GM18867 (cell line): ENCODE measurements at regions not wholly inside any gene's neighbourhood (a gene's known extent, or its start where the extent isn't known, plus 50 kb on each side); places are given as distances from the start of the nearest gene placed in this dataset.
"Not testable (repeated sequence)": the region's sequence is repeated elsewhere in the genome, so short reads cannot be mapped to it uniquely, and the experiment has no call there.

ENCODE experiments used
- ATAC-seq: cut with Tn5 transposase; IDR thresholded peaks from one replicate; pipeline ENCODE4 v1.9.1; 2021; ENCODE audit warnings: mild to moderate bottlenecking, moderate library complexity; ENCODE audit not compliant: unreplicated experiment

- ATAC-seq, result no peak
Measured at GRCh38 chr10:2067015-2067414, 329.7 kb upstream of the ADARB2 start.

DNA sequence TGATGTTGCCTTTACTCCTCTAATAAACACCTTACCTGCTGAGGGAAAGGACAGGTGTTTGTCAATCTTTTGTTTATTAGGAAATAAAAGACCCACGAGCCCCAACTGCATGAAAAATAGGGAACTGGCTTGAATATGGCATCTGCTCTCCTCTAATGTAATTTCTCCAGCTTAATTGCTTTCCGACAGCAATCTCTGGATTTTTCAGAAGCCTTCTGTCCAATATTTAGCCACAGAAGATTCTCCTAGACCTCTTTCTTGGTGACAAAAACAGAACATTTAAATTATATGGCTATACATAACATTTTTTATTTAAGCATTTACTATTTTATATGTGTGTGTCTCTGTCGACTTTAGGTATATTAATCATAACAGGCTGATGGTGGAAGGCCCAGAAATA, 317.4 kb upstream of the ADARB2 start:
- no peak for ATAC-seq

DNA sequence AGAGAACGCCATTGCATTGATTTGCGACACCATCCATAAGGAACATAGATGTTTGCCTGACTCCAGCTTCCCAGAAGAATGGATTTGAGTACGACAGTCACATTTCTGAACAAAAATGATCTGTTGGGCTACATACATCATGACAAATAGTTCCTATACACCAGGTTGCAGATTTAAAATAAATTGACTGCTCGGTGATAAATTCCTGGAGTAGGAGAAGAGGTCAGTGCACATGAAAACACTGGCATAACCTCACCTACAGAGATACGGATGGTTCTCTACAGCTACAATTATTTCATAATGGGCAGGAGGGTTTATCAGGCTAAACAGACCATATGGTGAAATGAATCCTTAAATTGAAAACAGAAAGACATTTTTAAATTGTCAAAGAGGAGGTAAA, 316.5 kb upstream of the ADARB2 start:
- ATAC-seq, result no peak

DNA sequence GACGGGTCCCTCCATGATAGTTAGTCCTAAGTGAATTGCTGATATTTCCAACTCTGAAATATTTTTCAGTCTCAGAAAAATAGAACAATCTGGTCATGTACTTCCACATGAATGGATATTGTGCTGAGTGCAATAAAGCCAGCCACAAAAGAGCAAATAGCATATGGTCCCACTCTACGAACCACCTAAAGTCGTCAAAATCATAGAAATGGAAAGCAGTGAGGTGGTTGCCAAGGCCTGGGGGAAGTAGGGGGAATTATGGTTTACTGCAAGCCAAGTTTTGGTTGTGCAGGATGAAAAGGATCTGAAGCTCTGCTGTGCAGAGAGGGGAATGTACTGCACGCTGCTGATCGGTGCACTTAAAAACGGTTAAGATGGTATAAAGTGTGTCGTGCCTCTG, 313.8 kb upstream of the ADARB2 start:
- no peak for ATAC-seq

DNA sequence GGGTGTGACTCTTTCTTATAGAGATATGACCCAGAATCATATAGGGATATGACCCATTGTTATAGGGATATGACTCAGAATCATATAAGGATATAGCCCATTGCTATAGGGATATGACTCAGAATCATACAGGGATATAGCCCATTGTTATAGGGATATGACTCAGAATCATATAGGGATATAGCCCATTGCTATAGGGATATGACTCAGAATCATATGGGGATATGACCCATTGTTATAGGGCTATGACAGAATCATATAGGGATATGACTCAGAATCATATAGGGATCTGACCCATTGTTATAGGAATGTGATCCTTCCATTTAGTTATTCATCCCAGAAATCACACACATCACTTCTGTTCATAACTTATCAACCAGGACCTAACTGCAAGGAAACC, 312.2 kb upstream of the ADARB2 start:
- no peak for ATAC-seq

DNA sequence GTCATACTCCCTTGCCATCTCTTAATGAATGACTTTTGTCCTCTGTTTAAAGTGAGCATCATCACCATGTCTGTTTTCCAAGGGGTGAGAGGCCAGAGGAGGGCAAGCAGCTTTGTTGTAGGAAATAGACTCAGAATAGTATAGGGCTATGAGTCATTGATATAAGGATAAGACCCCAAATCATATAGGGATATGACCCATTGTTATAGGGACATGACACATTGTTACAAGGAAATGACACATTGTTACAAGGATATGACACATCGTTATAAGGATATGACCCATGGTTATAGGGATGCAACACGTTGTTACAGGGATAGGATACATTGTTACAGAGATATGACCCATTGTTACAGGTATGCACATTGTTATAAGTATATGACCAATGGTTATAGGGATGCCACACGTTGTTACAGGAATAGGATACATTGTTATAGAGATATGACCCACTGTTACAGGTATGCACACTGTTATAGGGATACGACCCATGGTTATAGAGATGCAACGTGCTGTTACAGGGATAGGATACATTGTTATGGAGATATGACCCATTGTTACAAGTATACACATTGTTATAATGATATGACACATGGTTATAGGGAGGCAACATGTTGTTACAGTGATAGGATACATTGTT, 311.1 kb upstream of the ADARB2 start:
- no peak for ATAC-seq

DNA sequence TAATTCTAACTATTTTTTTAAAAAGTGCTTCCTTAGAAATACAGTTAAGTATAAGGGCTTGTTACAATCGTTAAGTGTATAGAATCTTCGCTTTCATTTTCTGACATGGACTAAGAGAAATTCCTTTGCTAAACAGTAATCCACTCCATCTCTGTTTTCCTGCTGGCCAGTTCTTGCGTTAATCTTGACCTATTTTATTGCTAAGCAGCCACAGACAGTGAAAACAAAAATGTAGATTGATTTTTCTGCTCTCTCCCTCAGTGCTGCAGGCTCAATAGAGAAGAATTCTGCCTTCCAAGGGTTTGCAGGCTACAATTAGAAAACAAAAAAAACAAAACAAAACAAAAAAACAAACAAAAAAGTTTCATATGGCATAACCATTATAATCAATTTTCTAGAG, 310.4 kb upstream of the ADARB2 start:
- no peak for ATAC-seq

DNA sequence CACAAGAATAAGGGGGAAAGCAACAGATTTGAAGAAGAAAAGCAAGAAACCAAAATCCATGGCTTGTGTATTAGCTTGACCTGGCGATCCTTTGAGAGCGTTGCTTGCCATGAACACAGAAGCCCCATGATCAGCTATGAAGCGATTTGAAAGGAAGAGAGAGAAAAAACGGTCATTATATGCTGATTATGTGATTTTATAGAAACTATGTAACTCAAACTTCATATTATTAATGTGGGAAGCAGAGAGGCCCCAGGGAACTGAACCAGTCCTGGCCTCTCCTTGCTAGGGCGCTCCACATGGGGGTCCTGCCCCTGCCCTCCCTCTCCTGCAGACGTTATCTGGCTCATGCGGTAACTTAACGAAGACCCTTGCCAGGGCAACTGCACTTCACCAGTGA, 306.1 kb upstream of the ADARB2 start:
- no peak for ATAC-seq

DNA sequence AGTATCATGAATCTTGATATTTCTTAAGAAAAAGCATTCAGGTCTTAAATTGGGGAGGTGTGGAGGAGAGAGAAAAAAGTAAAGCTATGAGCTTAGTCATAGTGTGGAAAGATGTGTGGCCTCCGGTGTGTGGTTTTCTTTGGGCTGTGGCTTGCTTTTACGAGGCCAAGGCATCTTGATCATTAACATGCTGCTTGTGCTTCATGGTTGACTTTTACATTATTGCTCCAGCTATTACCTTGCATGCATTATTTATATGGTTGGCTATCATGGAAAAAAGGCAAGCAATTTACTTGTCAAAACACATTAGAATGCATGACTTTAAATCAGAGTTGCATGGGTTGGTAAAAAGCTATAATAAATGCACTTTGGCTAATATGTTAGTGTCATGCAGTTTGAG, 300.7 kb upstream of the ADARB2 start:
- no peak for ATAC-seq

GRCh38 chr10:2037246-2037645, 299.9 kb upstream of the ADARB2 start:
- ATAC-seq, result no peak

- no peak for ATAC-seq
Measured at GRCh38 chr10:2036209-2036608, 298.9 kb upstream of the ADARB2 start.

DNA sequence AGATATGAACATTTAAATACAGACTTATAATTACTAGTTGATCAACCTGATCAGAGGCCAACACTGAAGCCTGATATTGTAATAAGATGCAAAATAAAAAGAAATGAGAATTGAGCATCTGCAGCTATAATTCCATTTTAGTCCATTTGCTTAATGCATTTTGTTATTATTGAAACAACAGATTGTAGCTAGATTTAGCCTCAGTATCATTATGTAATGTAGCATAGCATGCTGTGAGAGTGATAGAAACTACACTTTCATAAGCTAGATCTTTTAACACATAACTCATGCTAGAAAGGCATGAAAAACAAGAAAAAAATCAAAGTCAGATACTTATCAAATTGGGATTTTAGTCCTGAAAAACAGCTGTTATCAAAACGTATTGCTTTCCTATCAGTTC, 292.7 kb upstream of the ADARB2 start:
- ATAC-seq, result no peak

- no peak for ATAC-seq
Measured at GRCh38 chr10:2026936-2027335, 289.6 kb upstream of the ADARB2 start.

GRCh38 chr10:2024750-2025149, 287.4 kb upstream of the ADARB2 start:
- ATAC-seq, result not testable (repeated sequence)

GRCh38 chr10:2023687-2024086, 286.4 kb upstream of the ADARB2 start:
- no peak for ATAC-seq

DNA sequence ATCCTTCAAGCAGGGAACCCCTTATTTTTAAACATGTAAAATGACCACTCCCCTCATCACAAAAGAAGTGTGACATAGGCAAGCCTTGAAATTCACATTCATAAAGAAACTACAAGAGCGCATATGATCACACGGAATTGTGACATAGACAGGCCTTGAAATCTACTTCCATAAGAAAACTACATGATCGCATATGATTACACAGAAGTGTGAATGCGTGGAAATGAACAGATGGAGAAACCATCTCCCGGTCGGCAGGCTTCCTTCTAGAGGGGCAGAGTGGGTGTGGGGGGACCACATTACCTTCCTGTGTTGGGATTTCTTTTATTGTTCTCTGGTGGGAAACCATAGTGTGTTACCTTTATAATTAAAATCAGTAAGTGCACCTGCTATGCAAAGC, 285.1 kb upstream of the ADARB2 start:
- ATAC-seq, result no peak

DNA sequence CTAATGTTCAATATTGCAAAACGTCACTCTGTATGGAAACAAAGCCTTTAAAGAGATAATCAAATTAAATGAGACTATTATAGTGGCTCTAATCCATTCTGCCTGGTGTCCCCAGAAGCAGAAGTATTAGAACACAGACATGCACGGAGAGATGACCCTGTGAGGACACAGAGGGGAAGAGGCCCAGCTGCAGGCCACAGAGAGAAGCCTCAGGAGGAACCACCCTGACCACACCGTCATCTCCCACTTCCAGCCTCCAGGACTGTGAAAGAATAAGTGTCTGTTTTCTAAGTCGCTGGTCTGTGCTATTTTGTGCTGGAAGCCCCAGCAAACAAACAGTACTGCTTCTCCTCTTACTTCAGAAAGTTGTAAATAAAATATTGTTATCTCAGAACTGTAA, 283.5 kb upstream of the ADARB2 start:
- ATAC-seq, result no peak

- no peak for ATAC-seq
Measured at GRCh38 chr10:2019803-2020202, 282.5 kb upstream of the ADARB2 start.

- ATAC-seq, result no peak
Measured at GRCh38 chr10:2019281-2019680, 282.0 kb upstream of the ADARB2 start.

DNA sequence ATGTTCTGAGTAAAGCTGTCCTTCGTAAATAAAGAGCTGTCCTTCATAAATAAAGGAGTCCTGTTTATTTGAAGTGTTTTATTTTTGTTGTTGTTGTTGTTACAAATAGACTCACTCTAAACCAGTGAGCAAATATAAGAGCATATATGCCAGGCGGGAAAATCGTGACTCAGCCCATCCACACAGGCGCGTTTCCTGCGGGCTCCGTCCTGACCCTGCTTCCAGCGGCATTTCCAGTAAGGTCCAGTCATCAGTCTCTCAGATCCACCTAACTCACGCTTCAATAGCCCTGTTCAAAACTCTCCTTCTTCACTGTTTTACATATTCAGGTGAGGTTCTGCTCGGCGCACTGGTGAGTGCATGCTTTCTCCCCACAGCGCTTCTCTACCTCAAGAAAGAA, 277.2 kb upstream of the ADARB2 start:
- no peak for ATAC-seq

DNA sequence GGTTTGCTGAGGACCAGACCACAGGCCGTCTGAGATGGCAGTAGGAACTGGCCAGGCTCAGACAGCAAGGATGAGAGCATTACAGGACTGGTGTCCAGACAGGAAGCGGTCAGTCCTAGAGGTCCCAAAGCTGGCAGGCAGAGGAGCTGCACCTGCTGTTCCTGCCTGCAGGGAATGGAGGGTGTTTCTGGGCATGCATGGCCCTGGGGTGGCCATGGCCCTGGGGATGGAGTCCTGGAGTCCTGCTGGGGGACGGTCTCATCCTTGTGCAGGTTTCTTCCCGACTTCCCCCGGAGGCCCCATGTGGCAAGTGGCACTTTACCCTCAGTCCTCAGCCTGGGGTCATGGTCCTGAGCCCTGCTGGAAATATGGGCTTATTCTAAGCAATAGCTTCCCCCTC, 274.9 kb upstream of the ADARB2 start:
- ATAC-seq, result no peak

GRCh38 chr10:2011106-2011716, 273.9 kb upstream of the ADARB2 start:
- no peak for ATAC-seq

DNA sequence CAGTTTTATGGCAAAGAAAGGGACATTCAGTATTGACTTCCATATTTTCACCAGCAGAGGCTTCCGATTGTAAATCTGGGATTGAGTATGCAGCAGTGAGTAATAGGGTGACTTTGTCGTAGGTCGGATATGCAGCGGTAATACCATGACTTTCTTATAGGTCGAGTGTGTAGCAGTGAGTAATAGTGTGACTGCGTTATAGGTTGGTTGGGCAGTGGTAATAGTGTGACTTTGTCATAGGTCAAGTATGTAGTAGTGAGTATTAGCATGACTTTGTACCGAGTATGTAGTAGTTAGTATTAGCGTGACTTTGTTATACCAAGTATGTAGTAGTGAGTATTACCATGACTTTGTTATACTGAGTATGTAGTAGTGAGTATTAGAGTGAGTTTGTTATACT, 268.2 kb upstream of the ADARB2 start:
- ATAC-seq, result no peak
